ENCODE measurements at regions not wholly inside any gene's neighbourhood (a gene's known extent, or its start where the extent isn't known, plus 50 kb on each side); places are given as distances from the start of the nearest gene placed in this dataset.

DNA sequence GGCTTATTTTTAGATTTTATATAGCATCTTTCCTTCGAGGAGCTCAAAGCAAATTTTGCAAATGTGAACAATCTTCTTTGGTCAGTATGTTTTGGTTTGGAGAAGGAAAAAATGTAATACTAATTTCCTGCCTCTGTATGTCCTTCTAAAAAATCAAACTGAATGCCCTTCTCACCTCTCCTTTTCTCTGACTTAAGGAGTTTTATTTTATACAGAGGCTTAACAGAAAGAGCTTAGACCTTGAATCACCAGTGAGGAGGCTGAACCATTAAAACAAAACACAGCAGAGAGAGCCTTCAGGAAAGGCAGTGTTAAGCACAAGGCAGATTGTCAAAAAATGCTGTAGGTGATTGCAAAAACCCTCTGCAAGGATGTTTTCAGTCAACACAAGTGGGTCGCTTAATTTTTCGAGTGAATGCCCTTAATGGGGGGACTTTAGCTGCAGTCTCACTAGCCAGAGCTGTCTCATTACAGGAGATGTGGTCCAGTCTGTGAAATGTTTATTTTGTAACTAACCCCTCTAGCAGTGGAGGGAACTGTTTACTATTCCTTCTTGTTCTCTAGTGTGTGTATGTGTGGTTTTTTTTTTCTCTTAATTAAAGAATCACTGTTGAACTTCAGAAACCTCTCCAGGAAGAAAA, 481.3 kb upstream of the CITED2 start:
- DNase-seq, result no peak
- H3K9ac ChIP-seq (ENCODE audit: low read length), result no peak overlapping the region
- H3K79me2 ChIP-seq (ENCODE audit: low read length), result no peaks in the 10 kb centered on the region
- H3K4me1 ChIP-seq (ENCODE audit: low read length), result no peaks in the 10 kb centered on the region
- H3K36me3 ChIP-seq (ENCODE audit: insufficient read depth, low read length), result no peaks in the 10 kb centered on the region
- H2AFZ ChIP-seq (ENCODE audit: low read length), result no peak overlapping the region
- no peak overlapping the region for H3K4me2 ChIP-seq (ENCODE audit: low read depth, low read length, poor library complexity, severe bottlenecking)
- no peak overlapping the region for H3K4me3 ChIP-seq (ENCODE audit: low read length)
- H3K9me2 ChIP-seq (replicated peaks; ENCODE audit: insufficient read depth, low read length), result no peaks in the 10 kb centered on the region
- no peaks in the 10 kb centered on the region for H3K9me3 ChIP-seq (ENCODE audit: low read length)
- H4K20me1 ChIP-seq (ENCODE audit: insufficient read depth, low read depth, low read length), result no peaks in the 10 kb centered on the region
- H3K27ac ChIP-seq (ENCODE audit: low read length), result no peak overlapping the region
- H3K27me3 ChIP-seq (ENCODE audit: low read length), result no peaks in the 10 kb centered on the region

- H3K9me2 ChIP-seq (replicated peaks; ENCODE audit: insufficient read depth, low read length), result no peaks in the 10 kb centered on the region
- no peaks in the 10 kb centered on the region for H3K9me3 ChIP-seq (ENCODE audit: low read length)
- H4K20me1 ChIP-seq (ENCODE audit: insufficient read depth, low read depth, low read length), result no peaks in the 10 kb centered on the region
- H2AFZ ChIP-seq (ENCODE audit: low read length), result no peak overlapping the region; the same call in 1 of the 2 replicates
- H3K4me1 ChIP-seq (ENCODE audit: low read length), result no peaks in the 10 kb centered on the region
- no peaks in the 10 kb centered on the region for H3K36me3 ChIP-seq (ENCODE audit: insufficient read depth, low read length)
- no peaks in the 10 kb centered on the region for H3K27me3 ChIP-seq (ENCODE audit: low read length)
- no peaks in the 10 kb centered on the region for H3K79me2 ChIP-seq (ENCODE audit: low read length)
- H3K9ac ChIP-seq (ENCODE audit: low read length), result no peak overlapping the region
- no peak overlapping the region for H3K4me3 ChIP-seq (ENCODE audit: low read length)
- no peak overlapping the region for H3K27ac ChIP-seq (ENCODE audit: low read length)
- no peak overlapping the region for H3K4me2 ChIP-seq (ENCODE audit: low read depth, low read length, poor library complexity, severe bottlenecking)
- DNase-seq, result no peak
These were observed 479.0 kb upstream of the CITED2 start for GRCh38 chr6:139853302-139853992.

- Histone ChIP-seq H3K27me3 (ENCODE audit: low read length) (no peaks in the 10 kb centered on the region), H3K9ac (ENCODE audit: low read length) (no peak overlapping the region), H3K79me2 (ENCODE audit: low read length) (no peaks in the 10 kb centered on the region), H3K4me1 (ENCODE audit: low read length) (no peaks in the 10 kb centered on the region), H3K9me3 (ENCODE audit: low read length) (no peaks in the 10 kb centered on the region), H4K20me1 (ENCODE audit: insufficient read depth, low read depth, low read length) (no peaks in the 10 kb centered on the region), H3K9me2 (replicated peaks; ENCODE audit: insufficient read depth, low read length) (no peaks in the 10 kb centered on the region), H2AFZ (ENCODE audit: low read length) (peak overlapping the region; percentile 53; the same call in 1 of the 2 replicates), H3K27ac (ENCODE audit: low read length) (no peak overlapping the region), H3K4me2 (ENCODE audit: low read depth, low read length, poor library complexity, severe bottlenecking) (no peak overlapping the region), H3K36me3 (ENCODE audit: insufficient read depth, low read length) (no peaks in the 10 kb centered on the region), H3K4me3 (ENCODE audit: low read length) (no peak overlapping the region)
- DNase-seq, result no peak
These were observed 478.2 kb upstream of the CITED2 start for GRCh38 chr6:139852488-139853140.

- Histone ChIP-seq H3K27me3 (ENCODE audit: low read length) (no peaks in the 10 kb centered on the region), H4K20me1 (ENCODE audit: insufficient read depth, low read depth, low read length) (no peaks in the 10 kb centered on the region), H3K79me2 (ENCODE audit: low read length) (no peaks in the 10 kb centered on the region), H3K4me1 (ENCODE audit: low read length) (peaks cover 3% of the 10 kb centered on the region), H3K4me3 (ENCODE audit: low read length) (no peak overlapping the region), H3K9ac (ENCODE audit: low read length) (no peak overlapping the region), H3K36me3 (ENCODE audit: insufficient read depth, low read length) (no peaks in the 10 kb centered on the region), H2AFZ (ENCODE audit: low read length) (peak overlapping the region; percentile 53; the same call in 1 of the 2 replicates), H3K4me2 (ENCODE audit: low read depth, low read length, poor library complexity, severe bottlenecking) (no peak overlapping the region), H3K9me2 (replicated peaks; ENCODE audit: insufficient read depth, low read length) (no peaks in the 10 kb centered on the region), H3K27ac (ENCODE audit: low read length) (no peak overlapping the region), H3K9me3 (ENCODE audit: low read length) (no peaks in the 10 kb centered on the region)
- no peak for DNase-seq
These were observed 477.6 kb upstream of the CITED2 start for GRCh38 chr6:139852067-139852466.

DNA sequence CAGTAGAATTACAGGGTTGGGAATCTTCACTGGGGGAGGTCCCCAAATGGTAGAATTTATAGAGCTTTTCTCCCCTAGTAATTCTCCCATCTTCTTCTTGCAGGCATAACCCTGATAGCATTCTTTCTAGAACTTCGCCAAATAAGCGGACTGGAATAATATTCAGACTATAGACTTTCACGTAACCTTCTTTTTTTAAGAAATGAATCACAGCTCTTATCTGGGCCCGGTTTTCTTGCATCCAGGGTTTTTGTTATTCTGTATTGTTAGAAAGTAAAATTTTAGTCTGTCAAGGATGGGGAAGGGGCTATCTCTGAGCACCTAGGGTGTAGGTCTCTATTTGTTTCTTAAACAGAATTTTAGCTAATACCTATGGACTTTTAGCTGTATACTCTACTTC, 476.8 kb upstream of the CITED2 start:
- no peak overlapping the region for H3K9ac ChIP-seq (ENCODE audit: low read length)
- H3K4me1 ChIP-seq (ENCODE audit: low read length), result peaks cover 11% of the 10 kb centered on the region
- no peak for DNase-seq
- H3K36me3 ChIP-seq (ENCODE audit: insufficient read depth, low read length), result no peaks in the 10 kb centered on the region
- H3K4me2 ChIP-seq (ENCODE audit: low read depth, low read length, poor library complexity, severe bottlenecking), result no peak overlapping the region
- no peaks in the 10 kb centered on the region for H3K27me3 ChIP-seq (ENCODE audit: low read length)
- no peaks in the 10 kb centered on the region for H3K9me2 ChIP-seq (replicated peaks; ENCODE audit: insufficient read depth, low read length)
- H3K4me3 ChIP-seq (ENCODE audit: low read length), result no peak overlapping the region
- no peaks in the 10 kb centered on the region for H4K20me1 ChIP-seq (ENCODE audit: insufficient read depth, low read depth, low read length)
- H3K27ac ChIP-seq (ENCODE audit: low read length), result no peak overlapping the region
- no peak overlapping the region for H2AFZ ChIP-seq (ENCODE audit: low read length)
- no peaks in the 10 kb centered on the region for H3K9me3 ChIP-seq (ENCODE audit: low read length)
- no peaks in the 10 kb centered on the region for H3K79me2 ChIP-seq (ENCODE audit: low read length)

DNA sequence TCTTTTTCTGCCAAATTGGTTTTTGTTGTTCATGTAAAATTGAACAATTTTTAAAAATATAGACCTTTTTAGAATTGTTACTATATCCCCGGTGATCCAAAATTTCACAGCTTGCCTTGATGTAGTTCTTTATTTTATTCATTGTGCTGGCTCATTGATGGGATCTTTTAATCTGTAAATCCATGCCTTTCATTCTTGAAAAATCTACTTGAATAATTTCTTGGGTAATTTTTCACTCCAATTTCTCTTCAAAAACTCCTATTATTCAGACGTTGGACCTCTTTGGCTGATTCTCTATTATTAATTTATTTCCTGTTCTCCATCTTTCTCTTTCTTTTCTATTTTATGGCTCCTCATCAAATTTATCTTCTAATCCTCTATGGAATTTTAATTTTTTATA, 476.1 kb upstream of the CITED2 start:
- Histone ChIP-seq H3K27me3 (ENCODE audit: low read length) (no peaks in the 10 kb centered on the region), H3K4me3 (ENCODE audit: low read length) (no peak overlapping the region), H3K79me2 (ENCODE audit: low read length) (no peaks in the 10 kb centered on the region), H3K9me2 (replicated peaks; ENCODE audit: insufficient read depth, low read length) (no peaks in the 10 kb centered on the region), H3K4me2 (ENCODE audit: low read depth, low read length, poor library complexity, severe bottlenecking) (no peak overlapping the region), H3K9me3 (ENCODE audit: low read length) (no peaks in the 10 kb centered on the region), H3K36me3 (ENCODE audit: insufficient read depth, low read length) (no peaks in the 10 kb centered on the region), H4K20me1 (ENCODE audit: insufficient read depth, low read depth, low read length) (no peaks in the 10 kb centered on the region), H3K4me1 (ENCODE audit: low read length) (peaks cover 11% of the 10 kb centered on the region), H3K27ac (ENCODE audit: low read length) (no peak overlapping the region), H3K9ac (ENCODE audit: low read length) (no peak overlapping the region), H2AFZ (ENCODE audit: low read length) (no peak overlapping the region)
- no peak for DNase-seq

DNA sequence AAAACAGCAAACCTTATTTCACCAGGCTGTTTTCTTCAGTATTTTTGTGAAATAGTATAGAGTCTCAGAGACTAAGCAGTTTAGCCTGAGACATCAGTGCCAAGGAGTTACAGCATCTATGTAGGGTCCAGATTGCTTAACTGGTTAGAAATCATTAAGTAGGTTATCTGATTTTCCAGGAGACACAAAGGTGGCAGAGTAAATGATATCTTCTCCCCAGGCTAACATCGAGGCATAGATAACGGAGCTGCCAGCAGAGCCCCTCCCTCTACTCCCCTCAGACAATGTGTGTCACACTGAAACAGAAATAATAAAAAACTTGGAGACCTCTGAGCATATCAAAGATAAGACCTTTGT, 473.0 kb upstream of the CITED2 start:
- Histone ChIP-seq H3K4me3 (ENCODE audit: low read length) (no peak overlapping the region), H3K79me2 (ENCODE audit: low read length) (no peaks in the 10 kb centered on the region)

DNA sequence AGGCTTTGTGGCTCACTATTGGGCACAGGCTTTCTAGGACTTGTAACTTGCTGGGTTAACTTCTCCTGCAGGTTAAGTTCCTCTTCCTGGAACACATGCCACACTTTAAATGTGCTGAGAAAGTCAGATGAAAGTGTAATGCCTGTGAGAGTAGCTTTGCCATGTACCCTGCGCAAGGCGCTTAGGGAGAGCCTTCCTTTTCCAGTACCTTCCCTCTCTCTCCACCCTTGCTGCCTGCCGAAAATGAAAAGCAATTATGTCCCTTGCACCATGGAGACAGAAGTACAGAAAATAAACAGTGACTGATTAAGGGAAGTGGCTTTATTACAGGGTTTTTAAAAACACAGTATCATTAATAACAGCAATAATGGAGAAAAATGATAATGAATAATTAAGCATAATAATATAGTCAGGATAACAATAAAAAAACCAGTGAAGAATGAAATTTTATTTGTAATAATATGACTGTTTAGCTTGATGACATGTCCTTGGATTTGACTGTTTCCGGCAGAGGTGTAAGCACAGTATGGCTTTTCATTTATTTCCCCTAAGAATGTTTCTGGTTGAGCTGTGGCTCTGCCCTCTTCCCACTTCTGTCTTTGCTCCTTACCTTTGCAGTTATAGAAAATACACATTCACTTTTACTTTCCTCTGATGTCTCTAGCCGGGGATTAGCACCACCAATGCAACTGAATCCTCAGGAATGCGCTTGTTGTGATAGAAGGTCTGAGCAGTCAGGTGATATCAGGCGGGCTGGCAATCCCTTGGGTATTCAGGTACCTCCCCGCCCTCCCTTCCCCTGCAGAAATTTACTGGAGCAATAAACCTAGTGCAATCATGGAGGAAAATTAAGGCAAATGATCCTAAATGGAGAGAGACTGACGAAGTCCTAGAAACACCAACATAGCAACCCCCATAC, 472.3 kb upstream of the CITED2 start:
- no peak for DNase-seq
- H4K20me1 ChIP-seq (ENCODE audit: insufficient read depth, low read depth, low read length), result no peaks in the 10 kb centered on the region
- H3K4me2 ChIP-seq (ENCODE audit: low read depth, low read length, poor library complexity, severe bottlenecking), result no peak overlapping the region
- H3K27me3 ChIP-seq (ENCODE audit: low read length), result no peaks in the 10 kb centered on the region
- H3K9me2 ChIP-seq (replicated peaks; ENCODE audit: insufficient read depth, low read length), result no peaks in the 10 kb centered on the region
- no peak overlapping the region for H3K27ac ChIP-seq (ENCODE audit: low read length)
- H3K9me3 ChIP-seq (ENCODE audit: low read length), result no peaks in the 10 kb centered on the region
- H3K36me3 ChIP-seq (ENCODE audit: insufficient read depth, low read length), result no peaks in the 10 kb centered on the region
- H3K4me1 ChIP-seq (ENCODE audit: low read length), result peaks cover 20% of the 10 kb centered on the region
- no peaks in the 10 kb centered on the region for H3K79me2 ChIP-seq (ENCODE audit: low read length)
- H2AFZ ChIP-seq (ENCODE audit: low read length), result peak overlapping the region; percentile 43; the same call in 1 of the 2 replicates
- H3K4me3 ChIP-seq (ENCODE audit: low read length), result no peak overlapping the region
- no peak overlapping the region for H3K9ac ChIP-seq (ENCODE audit: low read length)

More for the DNA sequence above, 473.0 kb upstream of the CITED2 start:
- no peak overlapping the region for H3K9ac ChIP-seq (ENCODE audit: low read length)
- H3K4me2 ChIP-seq (ENCODE audit: low read depth, low read length, poor library complexity, severe bottlenecking), result no peak overlapping the region
- no peak for DNase-seq
- H4K20me1 ChIP-seq (ENCODE audit: insufficient read depth, low read depth, low read length), result no peaks in the 10 kb centered on the region
- H3K9me2 ChIP-seq (replicated peaks; ENCODE audit: insufficient read depth, low read length), result no peaks in the 10 kb centered on the region
- H3K27me3 ChIP-seq (ENCODE audit: low read length), result no peaks in the 10 kb centered on the region
- no peak overlapping the region for H3K27ac ChIP-seq (ENCODE audit: low read length)
- no peaks in the 10 kb centered on the region for H3K9me3 ChIP-seq (ENCODE audit: low read length)
- H3K4me1 ChIP-seq (ENCODE audit: low read length), result peaks cover 14% of the 10 kb centered on the region
- H3K36me3 ChIP-seq (ENCODE audit: insufficient read depth, low read length), result no peaks in the 10 kb centered on the region
- no peak overlapping the region for H2AFZ ChIP-seq (ENCODE audit: low read length)

All from Karpas-422 (cell line).